Muscle of arm (tissue), 1 donor: ENCODE measurements at regions not wholly inside any gene's neighbourhood (a gene's known extent, or its start where the extent isn't known, plus 50 kb on each side); places are given as distances from the start of the nearest gene placed in this dataset.
"Not testable (repeated sequence)": the region's sequence is repeated elsewhere in the genome, so short reads cannot be mapped to it uniquely, and the experiment has no call there.

ENCODE experiments used
- DNase-seq: peaks from one replicate; pipeline ENCODE4 v3.0.0-alpha.2; 2013

- no peak for DNase-seq
These were observed 206.2 kb downstream of the VAPA start for GRCh38 chr18:10119991-10120390.

- no peak for DNase-seq
These were observed 206.8 kb downstream of the VAPA start for GRCh38 chr18:10120622-10121021.

- DNase-seq: no peak
These were observed 207.2 kb downstream of the VAPA start for GRCh38 chr18:10121028-10121427.

- no peak for DNase-seq
These were observed 208.1 kb downstream of the VAPA start for GRCh38 chr18:10121786-10122515.

GRCh38 chr18:10122988-10123950 lies 209.5 kb downstream of the VAPA start:
- no peak for DNase-seq

- no peak for DNase-seq
These were observed 210.3 kb downstream of the VAPA start for GRCh38 chr18:10124071-10124470.

- DNase-seq: no peak
These were observed 210.7 kb downstream of the VAPA start for GRCh38 chr18:10124557-10124956.

- no peak for DNase-seq
These were observed 211.2 kb downstream of the VAPA start for GRCh38 chr18:10124967-10125366.

- DNase-seq: no peak
These were observed 213.9 kb downstream of the VAPA start for GRCh38 chr18:10127729-10128128.

GRCh38 chr18:10128921-10129501 lies 215.2 kb downstream of the VAPA start:
- no peak for DNase-seq

- DNase-seq: no peak
These were observed 216.8 kb downstream of the VAPA start for GRCh38 chr18:10130606-10131005.

- DNase-seq: no peak
These were observed 217.3 kb downstream of the VAPA start for GRCh38 chr18:10131081-10131459.

- DNase-seq: no peak
These were observed 217.9 kb downstream of the VAPA start for GRCh38 chr18:10131460-10132395.

GRCh38 chr18:10133516-10133915 lies 219.7 kb downstream of the VAPA start:
- DNase-seq: no peak

GRCh38 chr18:10134204-10134603 lies 220.4 kb downstream of the VAPA start:
- no peak for DNase-seq

- DNase-seq: not testable (repeated sequence)
These were observed 220.9 kb downstream of the VAPA start for GRCh38 chr18:10134749-10135148.

- no peak for DNase-seq
These were observed 221.6 kb downstream of the VAPA start for GRCh38 chr18:10135302-10135926.

- no peak for DNase-seq
These were observed 224.9 kb downstream of the VAPA start for GRCh38 chr18:10138719-10139118.

- no peak for DNase-seq
These were observed 226.1 kb downstream of the VAPA start for GRCh38 chr18:10139783-10140410.

- DNase-seq: no peak
These were observed 226.9 kb downstream of the VAPA start for GRCh38 chr18:10140461-10141282.
